DND-41 (cell line): ENCODE measurements at regions not wholly inside any gene's neighbourhood (a gene's known extent, or its start where the extent isn't known, plus 50 kb on each side); places are given as distances from the start of the nearest gene placed in this dataset.

ENCODE experiments used
- CTCF ChIP-seq: IDR thresholded peaks from 2 replicates; pipeline ENCODE4 v1.5.1; 2012; ENCODE audit warnings: borderline replicate concordance, low read length, moderate library complexity, mild to moderate bottlenecking; ENCODE audit not compliant: poor library complexity, severe bottlenecking; ENCODE audit errors: extremely low read depth
- EZH2 ChIP-seq: IDR thresholded peaks from 3 replicates; pipeline ENCODE4 v1.6.1; 2012; ENCODE audit warnings: borderline replicate concordance, low read depth, mild to moderate bottlenecking, moderate library complexity, low read length, inconsistent platforms; ENCODE audit not compliant: severe bottlenecking

GRCh38 chr3:82942041-82942440 is 1180.6 kb upstream of the GBE1 start:
- no peak for TF ChIP-seq CTCF
- TF ChIP-seq EZH2: no peak
